ENCODE measurements at regions not wholly inside any gene's neighbourhood (a gene's known extent, or its start where the extent isn't known, plus 50 kb on each side); places are given as distances from the start of the nearest gene placed in this dataset.

GRCh38 chr7:12905671-12906070, 218.2 kb downstream of the ARL4A start:
- BruUV-seq (replicated peaks), result no TSS peak
- 38% methylated on average over 5 of the region's 5 CpGs for WGBS (ENCODE audit: insufficient coverage, insufficient replicate concordance, low lambda C conversion rate, missing lambda C conversion rate)
- ATAC-seq, result no peak

DNA sequence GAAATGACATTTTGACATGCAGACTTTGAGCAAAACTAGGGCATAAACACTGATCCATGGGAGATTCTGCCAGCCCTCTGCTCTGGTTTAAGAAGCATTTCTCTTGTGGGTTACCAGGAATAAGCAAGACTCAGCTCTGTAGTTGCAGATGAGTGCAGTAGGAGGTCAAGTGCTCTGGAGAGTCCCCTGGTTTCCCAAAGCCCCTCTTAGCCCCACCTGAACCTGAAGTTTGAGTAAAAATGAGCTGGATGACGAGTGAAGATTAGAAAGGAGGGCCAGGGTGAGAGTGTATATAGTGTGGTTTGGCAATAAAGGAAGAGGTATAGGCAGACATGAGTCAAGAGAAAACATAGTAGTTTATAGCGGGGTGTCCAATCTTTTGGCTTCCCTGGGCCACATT, 220.3 kb downstream of the ARL4A start:
- Histone ChIP-seq H3K4me1 (ENCODE audit: control insufficient read depth, insufficient read depth, low read length) (no peaks in the 10 kb centered on the region), H3K9ac (ENCODE audit: control insufficient read depth, insufficient read depth, low read length) (no peak overlapping the region), H3K27me3 (replicated peaks in 1 of 2; ENCODE audit: control insufficient read depth in 2 of 2, insufficient read depth in 2 of 2, low read length in 1 of 2) (no peaks in the 10 kb centered on the region; a peak in 1 of 4 replicates), H3K27ac (ENCODE audit: control insufficient read depth, insufficient read depth) (no peak overlapping the region), H3K36me3 (ENCODE audit: control insufficient read depth in 2 of 2, insufficient read depth in 2 of 2, low read length in 1 of 2) (no peaks in the 10 kb centered on the region), H3K4me3 (no peak overlapping the region), H2AFZ (ENCODE audit: control insufficient read depth, low read depth, low read length) (no peak overlapping the region), H3K79me2 (ENCODE audit: control insufficient read depth, insufficient read depth, low read length) (no peaks in the 10 kb centered on the region), H4K20me1 (ENCODE audit: control insufficient read depth, insufficient read depth) (no peaks in the 10 kb centered on the region), H3K4me2 (ENCODE audit: control insufficient read depth, insufficient read depth) (no peak overlapping the region), H3K9me3 (replicated peaks; ENCODE audit: control insufficient read depth, insufficient read depth, low read length) (no peaks in the 10 kb centered on the region)
- FAIRE-seq (no peak), ATAC-seq (peak; percentile 36), DNase-seq (ENCODE audit: low read depth, low spot score) (no peak)
- no TSS peak for BruUV-seq (replicated peaks)
- ChIA-PET RAD21 (ENCODE audit: unreplicated experiment) (no interaction called here), POLR2A (no interaction called here), CTCF (no interaction called here), SMC1A (ENCODE audit: uncharacterized antibody, unreplicated experiment) (interaction anchor here (0.6 to 1.2 kb wide), 2 partner anchors 10 to 17 kb away, joined by 3 read pairs; no protein-coding TSS in a partner anchor)
- 0% methylated on average over 2 of the region's 2 CpGs for WGBS (ENCODE audit: insufficient coverage, insufficient replicate concordance, low lambda C conversion rate, missing lambda C conversion rate)
- in situ Hi-C loops (cut with MboI), result no loop called here
- intact Hi-C loops (cut with micrococcal nuclease; ENCODE audit: unreplicated experiment), result no loop called here
- TF ChIP-seq BCL11A (IDR thresholded peaks at IDR 0.05; ENCODE audit: low read depth, low read length) (no peak), NBN (IDR thresholded peaks at IDR 0.05) (no peak), SREBF1 (IDR thresholded peaks at IDR 0.05; ENCODE audit: low read length) (no peak), GABPA (IDR thresholded peaks at IDR 0.05; ENCODE audit: low read depth) (no peak), POLR2A (IDR thresholded peaks at IDR 0.05; ENCODE audit: low read depth, low read length) (no peak), RBBP5 (conservative IDR thresholded peaks at IDR 0.05) (no peak), SRF (IDR thresholded peaks at IDR 0.05; ENCODE audit: low read depth in 2 of 2, low read length in 2 of 2) (no peak), MYB (IDR thresholded peaks at IDR 0.05; ENCODE audit: borderline replicate concordance, low read depth, low read length) (no peak), E4F1 (IDR thresholded peaks at IDR 0.05; ENCODE audit: borderline replicate concordance, partially characterized antibody) (no peak), IRF4 (IDR thresholded peaks at IDR 0.05; ENCODE audit: low read depth, low read length) (no peak), MLLT1 (IDR thresholded peaks at IDR 0.05) (no peak), RAD51 (IDR thresholded peaks at IDR 0.05) (no peak)

More at GRCh38 chr7:12905671-12906070, 218.2 kb downstream of the ARL4A start:
- peak; percentile 52 for FAIRE-seq
- intact Hi-C loops (cut with micrococcal nuclease; ENCODE audit: unreplicated experiment) (no loop called here), in situ Hi-C loops (cut with MboI) (no loop called here)
- no peak overlapping the region for H3K4me2 ChIP-seq (ENCODE audit: control insufficient read depth, insufficient read depth)
- no peaks in the 10 kb centered on the region for H3K9me3 ChIP-seq (replicated peaks; ENCODE audit: control insufficient read depth, insufficient read depth, low read length)
- SMC1A ChIA-PET (ENCODE audit: uncharacterized antibody, unreplicated experiment), result no interaction called here
- no peaks in the 10 kb centered on the region; a peak in 1 of 4 replicates for H3K27me3 ChIP-seq (replicated peaks in 1 of 2; ENCODE audit: control insufficient read depth in 2 of 2, insufficient read depth in 2 of 2, low read length in 1 of 2)
- H3K27ac ChIP-seq (ENCODE audit: control insufficient read depth, insufficient read depth), result no peak overlapping the region
- no peak overlapping the region for H3K4me3 ChIP-seq
- DNase-seq (ENCODE audit: low read depth, low spot score), result no peak
- CTCF ChIA-PET, result no interaction called here
- H3K36me3 ChIP-seq (ENCODE audit: control insufficient read depth in 2 of 2, insufficient read depth in 2 of 2, low read length in 1 of 2), result no peaks in the 10 kb centered on the region
- no peak overlapping the region for H2AFZ ChIP-seq (ENCODE audit: control insufficient read depth, low read depth, low read length)
- no peaks in the 10 kb centered on the region for H3K79me2 ChIP-seq (ENCODE audit: control insufficient read depth, insufficient read depth, low read length)
- H3K9ac ChIP-seq (ENCODE audit: control insufficient read depth, insufficient read depth, low read length), result no peak overlapping the region
- no peaks in the 10 kb centered on the region for H3K4me1 ChIP-seq (ENCODE audit: control insufficient read depth, insufficient read depth, low read length)
- RAD21 ChIA-PET (ENCODE audit: unreplicated experiment), result no interaction called here
- POLR2A ChIA-PET, result no interaction called here
- no peak for TF ChIP-seq EZH2 (IDR thresholded peaks at IDR 0.05; ENCODE audit: borderline replicate concordance, control insufficient read depth, low read depth, low read length)
- no peak for TF ChIP-seq CREM (IDR thresholded peaks at IDR 0.05; ENCODE audit: low read depth)
- no peak for TF ChIP-seq WRNIP1 (IDR thresholded peaks at IDR 0.05; ENCODE audit: borderline replicate concordance, low read depth, low read length)
- no peak for TF ChIP-seq POLR2AphosphoS5 (IDR thresholded peaks at IDR 0.05; ENCODE audit: low read length)
- no peak for TF ChIP-seq ZNF622 (IDR thresholded peaks at IDR 0.05)
- no peak for TF ChIP-seq BCL11A (IDR thresholded peaks at IDR 0.05; ENCODE audit: low read depth, low read length)
- TF ChIP-seq POU2F2 (IDR thresholded peaks at IDR 0.05; ENCODE audit: borderline replicate concordance, low read depth, low read length), result no peak
- TF ChIP-seq RUNX3 (IDR thresholded peaks at IDR 0.05; ENCODE audit: low read length), result no peak
- no peak for TF ChIP-seq ETV6 (conservative IDR thresholded peaks at IDR 0.05 in 1 of 2, IDR thresholded peaks at IDR 0.05 in 1 of 2; ENCODE audit: borderline replicate concordance in 1 of 2, low read depth in 1 of 2)
- TF ChIP-seq MYC (IDR thresholded peaks at IDR 0.05; ENCODE audit: insufficient read depth, insufficient read length, insufficient replicate concordance, low read length, severe bottlenecking), result no peak
- TF ChIP-seq FOS (IDR thresholded peaks at IDR 0.05; ENCODE audit: borderline replicate concordance, extremely low read depth, insufficient read length), result no peak
- no peak for TF ChIP-seq SMARCA5 (IDR thresholded peaks at IDR 0.05)
- no peak for TF ChIP-seq TBL1XR1 (IDR thresholded peaks at IDR 0.05; ENCODE audit: low read depth, low read length)
- no peaks in the 10 kb centered on the region for H4K20me1 ChIP-seq (ENCODE audit: control insufficient read depth, insufficient read depth)

All from GM12878 (cell line).